NCI-H526 (cell line): ENCODE measurements at regions not wholly inside any gene's neighbourhood (a gene's known extent, or its start where the extent isn't known, plus 50 kb on each side); places are given as distances from the start of the nearest gene placed in this dataset.
"Not testable (repeated sequence)": the region's sequence is repeated elsewhere in the genome, so short reads cannot be mapped to it uniquely, and the experiment has no call there.

ENCODE experiments used
- DNase-seq, 2 experiments: peaks; one replicate each; lab custom pipeline; 2025; lab: John Stamatoyannopoulos, UW

GRCh38 chr1:192862271-192862670 is 53.4 kb downstream of the RGS2 start:
- DNase-seq, result no peak

DNA sequence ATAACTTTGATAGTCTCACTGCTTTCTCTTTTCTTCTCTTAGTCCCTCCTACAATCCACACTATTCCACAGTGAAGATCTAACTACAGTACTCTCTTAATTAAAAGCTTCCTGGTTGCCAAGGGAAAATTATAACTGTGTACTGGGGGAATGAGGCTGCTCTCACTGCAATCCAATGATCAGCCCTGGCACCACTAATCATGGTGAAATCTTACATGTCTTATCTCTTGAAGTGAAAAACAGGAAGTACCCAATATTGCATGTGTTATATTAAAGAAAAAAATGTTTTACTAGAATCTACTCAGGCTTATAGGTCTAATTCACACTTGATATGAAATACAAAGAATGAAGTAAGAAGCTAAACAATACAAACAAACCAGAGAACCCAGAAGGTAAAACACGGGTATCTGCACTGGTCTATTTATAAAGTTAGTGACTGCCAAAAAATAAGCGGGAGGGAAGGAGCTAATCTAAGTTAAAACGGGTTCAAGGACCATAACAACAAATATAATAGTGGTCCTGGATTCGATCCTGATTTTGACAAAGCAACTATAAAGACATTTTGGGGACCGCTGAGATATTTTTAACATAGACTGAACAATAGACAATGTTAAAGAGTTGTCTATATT is 57.5 kb downstream of the RGS2 start:
- DNase-seq, result no peak

GRCh38 chr1:192867180-192867579 is 58.3 kb downstream of the RGS2 start:
- no peak for DNase-seq

GRCh38 chr1:192869308-192869940 is 60.6 kb downstream of the RGS2 start:
- DNase-seq, result no peak

DNA sequence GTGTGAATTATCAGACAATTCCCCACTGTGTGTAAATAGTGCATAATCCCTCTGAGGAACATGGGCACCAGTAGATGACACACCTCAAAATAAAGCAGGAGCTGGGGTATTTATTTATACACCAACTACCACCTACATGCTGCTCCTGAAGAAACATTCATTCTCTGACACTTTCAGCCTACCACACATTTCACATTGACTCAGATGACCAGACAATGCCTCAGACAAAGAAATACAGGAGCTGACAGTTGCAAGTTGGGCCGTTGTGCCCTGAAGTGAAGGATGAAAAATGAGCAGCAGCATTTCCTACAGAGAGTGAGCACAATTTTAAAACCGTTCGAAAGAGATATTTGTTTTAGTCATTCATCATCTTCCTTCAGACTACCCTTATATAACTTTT is 63.2 kb downstream of the RGS2 start:
- no peak for DNase-seq

- DNase-seq, result no peak
These were observed 65.0 kb downstream of the RGS2 start for GRCh38 chr1:192873836-192874235.

DNA sequence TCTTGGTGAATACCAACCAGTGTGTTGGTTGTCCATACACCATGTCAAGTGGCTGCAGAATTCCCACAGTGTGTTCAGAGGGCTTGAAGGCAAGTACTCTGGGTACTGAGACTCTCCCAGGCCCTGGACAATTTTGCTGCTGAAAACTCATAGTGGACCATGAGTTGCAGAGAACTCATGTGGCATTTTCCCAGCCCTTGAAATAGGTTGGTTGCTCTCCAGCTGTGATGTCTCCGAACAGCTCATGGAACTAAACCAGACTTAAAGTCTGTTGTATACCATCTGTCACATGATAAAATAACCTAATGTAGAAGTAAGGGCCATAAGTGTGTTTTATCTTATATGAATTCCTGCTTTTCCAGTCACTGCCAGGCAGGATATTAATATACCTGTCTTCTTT is 67.8 kb downstream of the RGS2 start:
- DNase-seq, result no peak

DNA sequence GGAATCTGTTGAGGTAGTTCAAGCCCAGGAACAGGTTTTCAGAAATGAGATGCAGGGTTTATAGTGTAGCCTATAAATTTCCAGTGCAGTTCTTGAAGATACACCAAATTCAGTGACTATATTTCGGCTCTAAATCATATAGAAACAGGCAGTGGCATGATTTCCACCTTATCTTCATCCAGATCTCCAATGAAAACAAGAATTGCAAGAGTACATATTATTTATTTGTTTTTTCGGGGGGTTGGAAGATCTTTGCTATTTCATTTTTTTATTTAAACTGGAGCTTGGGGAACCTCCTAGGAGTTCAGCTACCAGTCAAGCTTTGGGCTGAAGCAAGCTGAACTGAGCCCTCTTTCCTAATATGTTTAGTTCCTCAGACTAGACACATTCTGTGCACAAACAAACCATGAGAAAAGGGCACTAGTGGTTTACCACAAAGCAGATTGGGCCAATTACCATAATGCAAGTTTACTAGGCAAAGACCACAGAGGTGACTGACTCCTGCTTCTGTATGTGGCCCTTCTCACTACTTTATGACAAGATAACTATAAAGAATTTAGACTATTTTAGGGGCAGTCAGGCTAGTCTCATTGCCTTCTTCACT is 68.5 kb downstream of the RGS2 start:
- DNase-seq, result no peak

GRCh38 chr1:192878249-192878648 is 69.4 kb downstream of the RGS2 start:
- no peak for DNase-seq

GRCh38 chr1:192879406-192879805 is 70.6 kb downstream of the RGS2 start:
- DNase-seq, result no peak

DNA sequence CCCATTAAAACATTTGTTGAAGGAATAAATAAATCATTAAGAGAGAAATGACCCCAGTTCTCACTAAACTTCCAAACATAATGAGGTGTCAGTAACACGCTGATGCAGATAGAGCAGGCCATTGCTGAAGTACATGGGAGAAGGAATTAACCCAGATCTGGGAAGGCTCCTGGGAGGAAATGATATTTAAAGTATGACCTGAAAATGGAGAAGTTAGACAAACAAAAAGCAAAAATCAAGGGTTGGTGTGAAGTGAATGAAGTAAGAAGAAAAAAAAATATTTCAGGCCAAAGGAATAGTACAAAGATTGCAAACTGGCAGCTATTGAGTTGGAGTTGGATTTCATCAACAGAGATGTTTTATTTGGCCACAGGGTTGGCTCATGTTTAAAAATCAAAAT is 71.4 kb downstream of the RGS2 start:
- DNase-seq, result no peak

- no peak for DNase-seq
These were observed 75.4 kb downstream of the RGS2 start for GRCh38 chr1:192884241-192884640.

DNA sequence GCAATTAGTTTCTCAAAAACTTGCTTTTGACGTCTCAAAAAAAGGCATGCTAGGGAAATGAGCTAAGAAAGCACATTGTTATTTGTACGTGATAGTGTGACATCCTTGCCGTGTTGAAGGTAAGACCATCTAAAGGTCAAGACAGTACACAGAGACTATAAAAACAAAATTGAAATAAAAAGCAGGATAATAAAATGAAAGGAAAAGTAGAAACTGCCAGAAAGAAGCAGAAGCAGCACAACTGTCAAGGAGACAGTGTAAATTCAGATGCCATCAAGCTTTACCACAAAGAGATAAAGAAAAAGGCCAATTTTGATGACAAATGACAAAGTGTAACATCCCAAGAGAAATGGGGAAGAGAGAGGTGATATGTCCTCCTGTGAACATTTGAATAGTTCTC is 76.5 kb downstream of the RGS2 start:
- DNase-seq, result not testable (repeated sequence)

DNA sequence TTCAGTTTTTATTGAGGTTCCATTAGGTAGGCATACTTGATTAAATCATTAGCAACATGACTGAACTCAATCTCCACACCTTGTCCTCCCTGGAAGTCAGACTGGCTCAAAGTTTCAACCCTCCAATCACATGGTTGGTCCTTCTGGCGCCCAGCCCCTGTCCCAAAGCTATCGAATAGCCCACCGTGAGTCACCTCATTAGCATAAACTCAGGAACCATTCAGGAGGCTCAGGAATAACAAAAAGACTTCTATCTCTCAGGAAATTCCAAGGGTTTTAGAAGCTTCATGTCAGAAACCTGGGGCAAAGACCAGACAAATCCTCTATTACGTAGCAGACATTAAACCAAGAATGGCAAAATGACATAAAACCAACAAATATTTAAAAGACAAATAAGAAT is 78.6 kb downstream of the RGS2 start:
- no peak for DNase-seq

- DNase-seq, result no peak
These were observed 79.7 kb downstream of the RGS2 start for GRCh38 chr1:192888574-192888973.

DNA sequence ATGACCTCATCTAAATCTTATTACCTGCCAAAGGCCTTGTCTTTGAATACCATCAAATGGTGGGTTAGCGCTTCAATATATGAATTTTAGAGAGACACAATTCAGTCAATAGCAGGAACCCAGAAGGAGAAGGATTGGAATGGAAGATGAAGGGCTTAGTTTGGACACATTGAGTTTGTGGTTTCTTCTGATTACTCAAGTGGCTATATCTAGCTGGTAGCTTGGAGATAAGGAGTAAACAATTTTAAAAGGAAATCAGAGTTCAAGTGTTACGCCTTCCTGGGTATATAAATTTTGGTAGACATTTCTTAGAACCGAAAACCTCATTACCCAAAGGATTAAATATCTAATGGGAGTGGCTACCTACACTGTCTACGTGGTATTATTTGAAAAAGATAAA is 80.2 kb downstream of the RGS2 start:
- DNase-seq, result no peak

GRCh38 chr1:192890134-192890533 is 81.3 kb downstream of the RGS2 start:
- no peak for DNase-seq

- no peak for DNase-seq
These were observed 84.1 kb downstream of the RGS2 start for GRCh38 chr1:192892934-192893333.

GRCh38 chr1:192895487-192895886 is 86.6 kb downstream of the RGS2 start:
- not testable (repeated sequence) for DNase-seq

GRCh38 chr1:192896376-192896775 is 87.5 kb downstream of the RGS2 start:
- DNase-seq, result no peak

DNA sequence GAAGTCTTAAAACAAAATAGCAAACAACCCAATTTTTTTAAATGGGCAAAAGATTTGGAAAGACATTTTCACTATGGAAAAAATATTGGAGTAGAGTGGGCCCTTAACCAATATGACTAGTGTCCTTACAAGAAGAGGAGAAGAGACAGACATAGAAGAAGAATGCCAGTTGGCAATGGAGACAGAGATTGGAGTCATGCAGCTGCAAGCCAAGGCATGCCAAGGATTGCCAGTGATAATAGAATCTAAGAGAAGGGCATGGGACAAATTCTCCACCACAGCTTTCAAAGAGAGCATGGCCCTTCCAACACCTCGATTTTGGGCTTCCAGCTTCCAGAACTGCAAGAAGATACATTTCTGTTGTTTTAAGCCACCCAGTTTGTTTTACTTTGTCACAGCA is 92.7 kb downstream of the RGS2 start:
- DNase-seq, result no peak

DNA sequence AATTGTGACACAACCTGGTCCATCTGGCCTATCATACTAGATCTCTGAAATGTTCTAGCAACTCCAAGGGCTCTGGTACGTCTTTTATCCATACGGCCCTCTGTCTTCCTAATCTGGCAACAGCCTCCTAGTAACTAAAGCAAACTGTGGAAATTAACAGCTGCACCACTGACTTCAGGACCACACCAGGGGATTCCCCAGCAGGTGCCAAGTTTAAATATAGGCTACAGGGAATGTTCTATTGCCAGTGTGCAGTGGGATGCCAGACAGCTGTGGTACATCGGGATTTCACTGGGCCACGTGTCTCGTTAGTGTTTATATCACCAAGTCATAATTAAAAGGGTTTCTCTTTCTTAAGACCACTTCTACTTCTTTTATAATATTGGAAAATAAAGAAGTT is 94.3 kb downstream of the RGS2 start:
- DNase-seq, result no peak

DNA sequence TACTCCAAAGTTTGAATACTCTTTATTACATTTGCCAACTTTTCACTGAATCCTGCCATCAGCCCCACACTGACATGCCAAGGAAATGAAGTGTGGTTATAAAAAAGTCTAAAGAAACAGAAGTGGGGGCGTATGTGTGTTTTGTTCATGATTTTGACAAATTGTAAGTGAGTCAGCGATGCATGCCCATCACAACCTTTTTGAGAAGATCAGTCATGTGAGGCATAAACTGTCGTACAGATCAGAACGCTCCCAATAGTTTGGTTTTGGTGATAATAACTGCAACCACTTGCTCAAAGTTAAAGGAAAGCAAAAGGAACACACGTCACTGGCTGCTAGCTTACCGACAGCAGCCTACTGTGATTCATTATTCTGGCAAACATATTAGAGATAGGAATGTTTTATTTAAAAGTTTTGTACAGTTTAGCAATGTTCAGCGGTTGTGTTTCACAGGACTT is 95.6 kb downstream of the RGS2 start:
- no peak for DNase-seq

DNA sequence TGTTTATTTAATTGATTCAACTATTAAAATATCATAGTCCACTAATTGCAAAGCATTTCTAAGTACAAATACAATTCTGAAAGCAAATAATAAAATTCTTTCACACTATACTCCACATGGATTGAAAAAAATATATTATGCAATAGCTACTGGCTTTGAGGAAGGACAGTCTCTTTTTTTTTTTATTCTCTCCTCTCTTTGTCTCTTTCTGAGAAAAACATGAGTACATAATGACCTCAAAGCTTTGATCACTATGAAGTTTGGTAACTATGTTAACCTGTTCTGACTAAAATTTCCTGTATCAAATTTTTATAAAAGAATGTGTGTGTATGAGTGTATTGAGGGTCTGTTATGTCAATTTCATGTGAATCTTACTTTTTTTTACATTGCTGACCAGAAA is 96.2 kb downstream of the RGS2 start:
- DNase-seq, result no peak
